ENCODE measurements at regions not wholly inside any gene's neighbourhood (a gene's known extent, or its start where the extent isn't known, plus 50 kb on each side); places are given as distances from the start of the nearest gene placed in this dataset.
A peak's percentile ranks its signal among the peaks of the same experiment; 100 is the strongest.

DNA sequence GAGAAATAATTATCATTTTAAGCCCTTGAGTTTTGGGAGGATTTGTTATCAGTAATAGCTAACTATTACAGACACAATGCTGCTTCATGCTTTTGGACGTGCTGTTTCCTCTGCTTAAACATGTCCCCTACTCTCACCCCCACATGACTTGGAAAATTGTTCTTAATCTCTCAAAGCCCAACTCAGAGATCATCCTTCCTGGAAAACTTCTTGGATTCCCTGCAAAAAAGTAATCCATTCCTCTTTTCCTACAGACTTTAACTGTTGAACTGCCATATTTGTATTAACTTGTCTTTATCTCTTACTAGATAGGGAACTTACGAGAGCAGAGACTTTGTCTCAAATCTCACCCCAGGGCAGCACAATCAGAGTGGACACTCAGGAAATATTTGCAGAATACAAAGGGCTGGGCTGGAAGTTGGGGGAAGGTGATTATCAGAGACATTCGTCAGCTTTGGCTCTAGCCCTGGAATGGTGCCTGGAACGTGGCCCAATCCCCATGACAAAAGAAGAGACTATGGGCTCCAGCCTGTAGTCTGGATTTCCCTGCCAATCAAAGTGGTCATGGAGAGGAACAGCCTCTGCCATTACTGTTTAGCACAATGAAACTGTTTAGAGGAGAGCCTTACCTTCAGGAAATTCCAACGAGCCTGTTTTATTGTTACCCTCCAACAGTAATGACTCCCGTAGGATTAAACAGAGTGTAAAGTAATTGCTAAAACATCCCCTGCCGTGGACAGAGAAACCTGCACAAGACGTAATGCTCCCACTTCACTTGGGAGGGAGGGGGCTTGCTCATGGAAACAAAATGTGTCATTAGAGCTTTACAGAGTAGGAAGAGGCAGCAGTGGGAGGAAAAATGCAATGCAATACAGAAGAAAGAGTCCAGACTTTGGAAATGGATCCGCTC lies 140.4 kb upstream of the AUTS2 start:
- no peaks in the 10 kb centered on the region for H4K20me1 ChIP-seq (replicated peaks in 1 of 2; ENCODE audit: control insufficient read depth in 1 of 2, insufficient read depth in 2 of 2, low read length in 2 of 2)
- no peak overlapping the region for H2BK120ac ChIP-seq (replicated peaks; ENCODE audit: low read depth, low read length)
- no peak overlapping the region for H3K4ac ChIP-seq (replicated peaks; ENCODE audit: insufficient read length, low read depth, low read length)
- H2BK15ac ChIP-seq (ENCODE audit: low read length): no peak overlapping the region
- no peak overlapping the region for H3K9ac ChIP-seq (replicated peaks in 1 of 4; ENCODE audit: extremely low read depth in 1 of 4, low read depth in 3 of 4, low read length in 3 of 4)
- H3K4me3 ChIP-seq (ENCODE audit: extremely low read depth in 1 of 4, insufficient read depth in 2 of 4, low read depth in 3 of 4, low read length in 4 of 4): no peak overlapping the region
- peak overlapping the region; percentile 2; the same call in 1 of the 2 replicates for H2BK5ac ChIP-seq (ENCODE audit: low read depth, low read length)
- WGBS, 2 experiments (ENCODE audit: extremely low coverage in 1 of 2, insufficient coverage in 1 of 2, insufficient read length in 1 of 2, insufficient replicate concordance in 2 of 2, low coverage in 1 of 2, low lambda C conversion rate in 2 of 2, missing lambda C conversion rate in 1 of 2): 49% methylated on average over 9 of the region's 9 CpGs; no CpG with 5 or more reads in 1 of the 2 experiments
- peak overlapping the region; percentile 72; the same call in 1 of the 2 replicates for H2AFZ ChIP-seq (ENCODE audit: low read length)
- ChIA-PET POLR2A (ENCODE audit: partially characterized antibody) (no interaction called here), CTCF (ENCODE audit: partially characterized antibody) (no interaction called here)
- H3K4me1 ChIP-seq (replicated peaks in 1 of 4; ENCODE audit: control insufficient read depth in 3 of 4, insufficient read depth in 4 of 4, low read length in 3 of 4): peaks cover 0 to 6% (median 2%) of the 10 kb centered on the region in 4 experiments; a peak in 3 of 7 replicates
- peak overlapping the region; percentile 88; the same call in 1 of the 2 replicates for H2BK12ac ChIP-seq (ENCODE audit: low read depth, low read length)
- H3K79me1 ChIP-seq (ENCODE audit: low read depth, low read length): no peaks in the 10 kb centered on the region
- H4K8ac ChIP-seq (ENCODE audit: extremely low read depth, insufficient read depth, low read length): no peak overlapping the region
- H3K4me2 ChIP-seq (ENCODE audit: insufficient read depth in 1 of 2, low read depth in 2 of 2, low read length in 2 of 2): peak overlapping the region; percentile 34 to 40
- H3K9me3 ChIP-seq (ENCODE audit: insufficient read depth in 2 of 2, low read depth in 1 of 2, low read length in 1 of 2): no peaks in the 10 kb centered on the region
- peak in 1 of 2 experiments; percentile 43 for DNase-seq (ENCODE audit: low read depth in 1 of 2, low spot score in 2 of 2)
- no peak overlapping the region for H4K5ac ChIP-seq (ENCODE audit: insufficient read length, low read depth, low read length)
- H3K56ac ChIP-seq (replicated peaks; ENCODE audit: insufficient read length, low read depth, low read length): no peak overlapping the region
- H2BK20ac ChIP-seq (ENCODE audit: low read length): no peak overlapping the region
- H3K79me2 ChIP-seq (ENCODE audit: control insufficient read depth in 1 of 2, insufficient read depth in 2 of 2, low read length in 2 of 2): no peaks in the 10 kb centered on the region
- no peaks in the 10 kb centered on the region for H3K36me3 ChIP-seq (ENCODE audit: control insufficient read depth in 2 of 4, insufficient read depth in 4 of 4, low read length in 3 of 4)
- no peak overlapping the region for H2AK5ac ChIP-seq (ENCODE audit: low read depth, low read length)
- no peak overlapping the region for H3K14ac ChIP-seq (ENCODE audit: insufficient read length)
- no peaks in the 10 kb centered on the region for H3K27me3 ChIP-seq (replicated peaks in 1 of 4; ENCODE audit: control insufficient read depth in 3 of 4, extremely low read depth in 1 of 4, insufficient read depth in 3 of 4, low read length in 3 of 4)
- no peak overlapping the region for H4K91ac ChIP-seq (replicated peaks; ENCODE audit: insufficient read length, low read length)
- no peaks in the 10 kb centered on the region for H3K23me2 ChIP-seq (ENCODE audit: low read depth, low read length)
- H3K18ac ChIP-seq (ENCODE audit: extremely low read depth, low read length): no peak overlapping the region; the same call in 1 of the 2 replicates
- peak; percentile 57 for FAIRE-seq
- no peak overlapping the region for H3K23ac ChIP-seq (ENCODE audit: insufficient read length)
- H3K27ac ChIP-seq (ENCODE audit: low read depth, low read length): no peak overlapping the region
- TF ChIP-seq KDM5A (IDR thresholded peaks at IDR 0.05; ENCODE audit: low read length) (no peak), YY1 (IDR thresholded peaks at IDR 0.05; ENCODE audit: low read depth, low read length) (peak; percentile 62; the same call in 1 of the 2 replicates), KDM1A (IDR thresholded peaks at IDR 0.05; ENCODE audit: borderline replicate concordance, low read length) (no peak), CBX5 (IDR thresholded peaks at IDR 0.05; ENCODE audit: low read depth, low read length) (no peak), SP1 (IDR thresholded peaks at IDR 0.05; ENCODE audit: low read depth, low read length) (0 out of 2 replicates have a peak, but pooled peaks have one; percentile 44), POU5F1 (IDR thresholded peaks at IDR 0.05; ENCODE audit: low read depth, low read length) (peak; percentile 9; the same call in 1 of the 2 replicates), TEAD4 (IDR thresholded peaks at IDR 0.05; ENCODE audit: low read depth, low read length) (peak; percentile 87), RXRA (IDR thresholded peaks at IDR 0.05; ENCODE audit: insufficient read depth, low read depth, low read length) (no peak), SIX5 (IDR thresholded peaks at IDR 0.05; ENCODE audit: low read depth, low read length) (no peak), ZNF274 (IDR thresholded peaks at IDR 0.05; ENCODE audit: borderline replicate concordance, extremely low read depth, low read length) (no peak)
- TF ChIP-seq, protein P1, sequence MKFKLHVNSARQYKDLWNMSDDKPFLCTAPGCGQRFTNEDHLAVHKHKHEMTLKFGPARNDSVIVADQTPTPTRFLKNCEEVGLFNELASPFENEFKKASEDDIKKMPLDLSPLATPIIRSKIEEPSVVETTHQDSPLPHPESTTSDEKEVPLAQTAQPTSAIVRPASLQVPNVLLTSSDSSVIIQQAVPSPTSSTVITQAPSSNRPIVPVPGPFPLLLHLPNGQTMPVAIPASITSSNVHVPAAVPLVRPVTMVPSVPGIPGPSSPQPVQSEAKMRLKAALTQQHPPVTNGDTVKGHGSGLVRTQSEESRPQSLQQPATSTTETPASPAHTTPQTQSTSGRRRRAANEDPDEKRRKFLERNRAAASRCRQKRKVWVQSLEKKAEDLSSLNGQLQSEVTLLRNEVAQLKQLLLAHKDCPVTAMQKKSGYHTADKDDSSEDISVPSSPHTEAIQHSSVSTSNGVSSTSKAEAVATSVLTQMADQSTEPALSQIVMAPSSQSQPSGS (IDR thresholded peaks at IDR 0.05; ENCODE audit: low read length): no peak

Data from H1 (cell line).